Heart left ventricle (tissue), 16 donors: ENCODE measurements at regions not wholly inside any gene's neighbourhood (a gene's known extent, or its start where the extent isn't known, plus 50 kb on each side); places are given as distances from the start of the nearest gene placed in this dataset.

Experiments
- ATAC-seq, 4 donors: fragments of 200-7000 bp; cut with Tn5 transposase; one replicate each; pipeline ENCODE4 v1.9.1; 2020 to 2022; ENCODE audit warnings: moderate library complexity in 4 of 4, mild to moderate bottlenecking in 3 of 4, moderate number of reproducible peaks in 1 of 4
- DNase-seq, 5 donors: peaks; one replicate each; pipeline ENCODE4 v3.0.0-alpha.2; 2020
- H3K27ac ChIP-seq, 12 donors: fragments of 200-600 bp; sonication (generic) in 4 of 12; one replicate each; pipeline versions ENCODE4 v1.5.0 to v1.8.0; 2016 to 2022; ENCODE audit warnings: mild to moderate bottlenecking in 2 of 12
- H3K27me3 ChIP-seq, 9 donors: fragments of 200-600 bp; sonication (generic) in 2 of 9; one replicate each; pipeline versions ENCODE4 v1.5.1 to v1.8.0; 2016 to 2022; ENCODE audit warnings: mild to moderate bottlenecking in 3 of 9
- H3K36me3 ChIP-seq, 9 donors: fragments of 200-600 bp; sonication (generic) in 2 of 9; one replicate each; pipeline versions ENCODE4 v1.5.0 to v1.8.0; 2018 to 2022; ENCODE audit warnings: mild to moderate bottlenecking in 2 of 9
- H3K4me1 ChIP-seq, 12 donors: fragments of 200-600 bp; sonication (generic) in 4 of 12; one replicate each; pipeline versions ENCODE4 v1.5.0 to v1.8.0; 2016 to 2022; ENCODE audit warnings: mild to moderate bottlenecking in 3 of 12
- H3K4me3 ChIP-seq, 12 donors: fragments of 200-600 bp; sonication (generic) in 4 of 12; one replicate each; pipeline versions ENCODE4 v1.5.0 to v1.8.0; 2017 to 2022; ENCODE audit warnings: mild to moderate bottlenecking in 9 of 12, moderate library complexity in 4 of 12
- H3K9me3 ChIP-seq, 12 donors: fragments of 200-600 bp; sonication (generic) in 4 of 12; one replicate each; pipeline versions ENCODE4 v1.5.0 to v1.8.0; 2016 to 2022; ENCODE audit warnings: mild to moderate bottlenecking in 1 of 12
- POLR2A ChIP-seq, 2 donors: fragments of 450-650 bp; IDR thresholded peaks; one replicate each; pipeline ENCODE4 v1.6.1; 2017; ENCODE audit warnings: antibody characterized with exemption in 2 of 2, mild to moderate bottlenecking in 2 of 2, moderate library complexity in 2 of 2
- WGBS, 4 donors: extraction: QIAGEN DNeasy Blood & Tissue Kit in 2 of 4; methylation state at CpG; one replicate each; pipeline versions ENCODE4 v1.1.5 to v1.1.7; 2013 to 2018; 5-methylcytosine and 5-hydroxymethylcytosine counted together
- intact Hi-C, 10 donors: fragments of 100-400 bp; cut with DNase I; formaldehyde crosslinking; loops; one replicate each; pipeline versions ENCODE4 v1.11.1 to v1.14.2; 2022
- TF ChIP-seq, protein P1 (sequence below), 12 donors: fragments of 200-600 bp; sonication (generic) in 4 of 12; IDR thresholded peaks; one replicate each; pipeline versions ENCODE4 v1.5.0 to v1.8.0; 2018 to 2022; ENCODE audit warnings: antibody characterized with exemption in 12 of 12, mild to moderate bottlenecking in 5 of 12
- donor health status: ischemic (EF 13 %, LVEDD 7.1; RV severe dilation, severe dysfunction).
- donor health status: healthy with polysubstance abuse.
- donor health status: DM: no; HTN: yes; CAD: no.
- donor health status: DM: no; HTN: no; CAD: no.
- donor health status: ischemic (EF 25% LVEDD 6.9; RV normal size, moderate dysfunction).
- donor health status: ischemic (EF 25% LVEDD 5.7; RV mildly dilated, moderate dysfunction).
- donor health status: healthy.
- donor health status: DM: yes; HTN: yes; CAD: no.
- donor health status: ischemic (EF 35%, LVEDD 5.7; RV mildly dilated, moderate dysfunction).
- donor health status: nonischemic (EF 11% LVEDD 7.7; RV severe dilation, severe dysfunction).
- donor health status: DM: yes; HTN: yes; CAD: no.
- donor health status: PGD.
- donor health status: ischemic (EF 29% LVEDD 5.4; RV normal size, mild dysfunction).
- donor health status: nonischemic (EF 23%, LVEDD 6.1; RV moderate dilation, normal function).

DNA sequence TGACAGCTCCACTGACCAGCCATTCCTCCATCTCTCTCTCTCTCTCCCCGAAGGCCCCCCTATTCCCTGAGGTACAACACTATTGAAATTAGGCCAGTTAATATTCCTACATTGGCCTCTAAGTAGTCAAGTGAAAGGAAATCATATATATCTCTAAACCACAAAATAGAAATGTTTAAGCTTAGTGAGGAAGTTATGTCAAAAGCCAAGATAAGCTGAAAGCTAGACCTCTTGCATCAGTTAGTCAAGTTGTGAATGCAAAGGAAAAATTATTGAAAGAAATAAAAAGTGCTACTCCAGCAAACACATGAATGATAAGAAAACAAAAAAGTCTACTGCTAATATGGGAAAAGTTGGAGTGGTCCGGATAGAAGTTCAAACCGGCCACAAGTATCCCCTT is 301.3 kb upstream of the RBMS1 start:
- 80 to 93% (median 88%) methylated on average over 3 of the region's 3 CpGs for WGBS, 4 donors
- intact Hi-C loops: no loop called here
- H3K4me1 ChIP-seq: no peaks in the 10 kb centered on the region
- H3K9me3 ChIP-seq: peaks cover 0 to 6% (median 0%) of the 10 kb centered on the region in 12 donors
- H3K4me3 ChIP-seq: no peak overlapping the region
- no peak for TF ChIP-seq POLR2A (IDR thresholded peaks at IDR 0.05)
- TF ChIP-seq, protein P1, sequence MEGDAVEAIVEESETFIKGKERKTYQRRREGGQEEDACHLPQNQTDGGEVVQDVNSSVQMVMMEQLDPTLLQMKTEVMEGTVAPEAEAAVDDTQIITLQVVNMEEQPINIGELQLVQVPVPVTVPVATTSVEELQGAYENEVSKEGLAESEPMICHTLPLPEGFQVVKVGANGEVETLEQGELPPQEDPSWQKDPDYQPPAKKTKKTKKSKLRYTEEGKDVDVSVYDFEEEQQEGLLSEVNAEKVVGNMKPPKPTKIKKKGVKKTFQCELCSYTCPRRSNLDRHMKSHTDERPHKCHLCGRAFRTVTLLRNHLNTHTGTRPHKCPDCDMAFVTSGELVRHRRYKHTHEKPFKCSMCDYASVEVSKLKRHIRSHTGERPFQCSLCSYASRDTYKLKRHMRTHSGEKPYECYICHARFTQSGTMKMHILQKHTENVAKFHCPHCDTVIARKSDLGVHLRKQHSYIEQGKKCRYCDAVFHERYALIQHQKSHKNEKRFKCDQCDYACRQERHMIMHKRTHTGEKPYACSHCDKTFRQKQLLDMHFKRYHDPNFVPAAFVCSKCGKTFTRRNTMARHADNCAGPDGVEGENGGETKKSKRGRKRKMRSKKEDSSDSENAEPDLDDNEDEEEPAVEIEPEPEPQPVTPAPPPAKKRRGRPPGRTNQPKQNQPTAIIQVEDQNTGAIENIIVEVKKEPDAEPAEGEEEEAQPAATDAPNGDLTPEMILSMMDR (IDR thresholded peaks at IDR 0.05): no peak
- ATAC-seq: no peak
- H3K27me3 ChIP-seq: no peaks in the 10 kb centered on the region
- no peak for DNase-seq
- H3K36me3 ChIP-seq: no peaks in the 10 kb centered on the region
- H3K27ac ChIP-seq: no peak overlapping the region

DNA sequence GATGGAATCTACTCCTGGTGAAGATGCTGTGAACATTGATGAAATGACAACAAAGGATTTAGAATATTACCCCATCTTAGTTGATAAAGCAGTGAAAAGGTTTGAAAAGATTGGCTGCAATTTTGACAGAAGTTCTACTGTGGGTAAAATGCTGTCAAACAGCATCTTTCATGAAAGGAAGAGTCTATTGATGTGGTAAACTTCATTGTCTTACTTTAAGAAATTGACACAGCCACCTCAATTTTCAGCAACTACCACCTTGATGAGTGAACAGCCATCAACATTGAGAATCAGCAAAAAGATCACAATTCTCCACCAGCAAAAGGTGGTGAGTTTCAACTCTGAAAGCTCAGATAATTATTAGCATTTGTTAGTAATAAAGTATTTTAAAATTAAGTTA is 310.3 kb upstream of the RBMS1 start:
- no peaks in the 10 kb centered on the region for H3K27me3 ChIP-seq
- no peak overlapping the region for H3K4me3 ChIP-seq
- no peak for TF ChIP-seq POLR2A (IDR thresholded peaks at IDR 0.05)
- TF ChIP-seq, protein P1 (IDR thresholded peaks at IDR 0.05): no peak
- H3K36me3 ChIP-seq: no peaks in the 10 kb centered on the region
- DNase-seq (no peak), ATAC-seq (no peak)
- intact Hi-C loops: no loop called here
- peaks cover 0 to 4% (median 0%) of the 10 kb centered on the region in 12 donors for H3K9me3 ChIP-seq
- H3K4me1 ChIP-seq: no peaks in the 10 kb centered on the region
- no peak overlapping the region for H3K27ac ChIP-seq

DNA sequence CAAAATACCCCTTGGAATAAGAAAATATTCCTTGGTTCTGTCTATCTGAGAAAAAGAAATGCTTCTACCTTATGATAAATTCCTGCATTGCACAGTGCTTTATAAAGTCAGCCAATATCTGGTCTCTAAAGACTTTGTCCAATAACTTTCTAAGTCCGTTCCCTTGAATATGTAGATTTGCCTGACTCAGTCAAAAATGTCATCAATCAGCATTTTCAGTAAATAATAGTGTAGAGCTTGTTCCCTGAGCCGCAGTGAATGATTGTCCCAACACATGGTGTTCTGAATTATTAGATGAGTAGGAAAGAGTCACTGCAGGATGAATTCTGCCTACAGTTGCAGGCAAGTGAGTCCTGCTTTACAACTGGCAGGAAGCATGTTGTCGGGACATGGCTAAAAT is 316.8 kb upstream of the RBMS1 start:
- TF ChIP-seq, protein P1 (IDR thresholded peaks at IDR 0.05): no peak
- TF ChIP-seq POLR2A (IDR thresholded peaks at IDR 0.05): no peak
- H3K36me3 ChIP-seq: no peaks in the 10 kb centered on the region
- 79 to 92% (median 89%) methylated on average over 3 of the region's 3 CpGs for WGBS, 4 donors
- H3K9me3 ChIP-seq: no peaks in the 10 kb centered on the region
- ATAC-seq (no peak), DNase-seq (no peak)
- no peaks in the 10 kb centered on the region for H3K27me3 ChIP-seq
- H3K27ac ChIP-seq: no peak overlapping the region
- H3K4me3 ChIP-seq: no peak overlapping the region
- intact Hi-C loops: no loop called here
- H3K4me1 ChIP-seq: no peaks in the 10 kb centered on the region

DNA sequence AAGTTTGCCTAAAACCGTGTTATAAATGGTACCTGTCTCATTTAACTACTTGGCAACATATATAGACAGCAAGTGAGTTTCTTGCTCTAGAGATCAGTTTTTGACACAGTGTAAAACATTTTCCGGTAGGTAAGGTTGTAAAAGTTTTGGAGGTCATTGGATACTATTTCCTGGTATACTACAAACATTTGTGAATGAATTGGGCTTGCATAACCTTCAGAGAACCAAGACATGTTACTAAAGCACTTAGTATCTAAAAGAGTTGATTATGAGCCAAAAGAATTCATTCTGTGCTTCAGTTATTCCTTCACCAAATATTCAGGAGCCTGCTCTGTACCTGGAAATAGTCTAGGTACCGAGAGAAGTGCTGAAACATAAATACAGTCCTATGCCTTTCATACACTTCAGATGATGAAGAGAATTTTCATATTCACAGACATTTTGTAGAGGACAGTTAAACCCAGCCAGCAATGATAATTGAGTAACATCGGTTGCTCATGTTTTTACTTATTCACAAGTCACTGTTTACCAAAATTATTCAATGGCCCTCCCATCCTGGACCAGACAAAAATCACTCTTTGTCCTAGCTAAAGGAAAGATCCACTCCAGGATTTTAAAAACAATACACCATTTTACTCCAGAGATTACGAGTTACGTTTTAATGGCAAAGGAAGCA is 319.4 kb upstream of the RBMS1 start:
- Histone ChIP-seq H3K27ac (peak overlapping the region in 1 of 12 donors; percentile 1), H3K9me3 (no peaks in the 10 kb centered on the region), H3K4me1 (no peaks in the 10 kb centered on the region), H3K27me3 (no peaks in the 10 kb centered on the region), H3K4me3 (no peak overlapping the region), H3K36me3 (no peaks in the 10 kb centered on the region)
- intact Hi-C loops: no loop called here
- DNase-seq: no peak
- WGBS, 4 donors: 77 to 85% (median 81%) methylated on average over 6 of the region's 6 CpGs
- ATAC-seq: peak in 1 of 4 donors; percentile 42
- TF ChIP-seq, protein P1 (IDR thresholded peaks at IDR 0.05): no peak
